Fibroblast of lung (primary cell): ENCODE measurements at regions not wholly inside any gene's neighbourhood (a gene's known extent, or its start where the extent isn't known, plus 50 kb on each side); places are given as distances from the start of the nearest gene placed in this dataset.

Experiments
- CTCF ChIP-seq, 2 donors: IDR thresholded peaks in 1 of 2; conservative IDR thresholded peaks in 1 of 2; 1 replicate in 1 of 2; 2 replicates in 1 of 2; pipeline ENCODE4 v1.5.1; 2011 to 2012; ENCODE audit warnings: low read length in 2 of 2, control low read depth in 1 of 2, inconsistent platforms in 1 of 2, low read depth in 1 of 2, mild to moderate bottlenecking in 1 of 2
- EZH2 ChIP-seq: IDR thresholded peaks from 2 replicates; pipeline ENCODE4 v1.5.1; 2012; ENCODE audit warnings: low read length, control low read depth, mild to moderate bottlenecking; ENCODE audit errors: missing control alignments

- TF ChIP-seq EZH2 (no peak), CTCF (conservative IDR thresholded peaks at IDR 0.05 in 1 of 2, IDR thresholded peaks at IDR 0.05 in 1 of 2; ENCODE audit: low read depth in 1 of 2, low read length in 2 of 2) (no peak)
Measured at GRCh38 chr6:98002678-98003077, 719.7 kb upstream of the MMS22L start.
